ENCODE measurements at regions not wholly inside any gene's neighbourhood (a gene's known extent, or its start where the extent isn't known, plus 50 kb on each side); places are given as distances from the start of the nearest gene placed in this dataset.

- no peak for TF ChIP-seq ZNF248 (tag by site-specific recombination; IDR thresholded peaks at IDR 0.05)
Measured at GRCh38 chr9:103839197-103839596, 254.9 kb upstream of the SMC2 start (continued).

- no peak overlapping the region for H3K4me3 ChIP-seq (ENCODE audit: low read depth, low read length)
- H3K36me3 ChIP-seq (ENCODE audit: control insufficient read depth in 2 of 2, insufficient read depth in 1 of 2, low read length in 2 of 2), result no peaks in the 10 kb centered on the region
- H3K27ac ChIP-seq (ENCODE audit: extremely low read depth, low read depth, low read length), result no peak overlapping the region
- TF ChIP-seq ZNF610 (tag by site-specific recombination; IDR thresholded peaks at IDR 0.05; ENCODE audit: borderline replicate concordance) (no peak), ZNF211 (tag by site-specific recombination; IDR thresholded peaks at IDR 0.05; ENCODE audit: low read depth) (no peak), CTCF (tag by site-specific recombination; IDR thresholded peaks at IDR 0.05) (no peak), MZF1 (tag by site-specific recombination; IDR thresholded peaks at IDR 0.05; ENCODE audit: borderline replicate concordance) (no peak), ZNF830 (tag by site-specific recombination; IDR thresholded peaks at IDR 0.05; ENCODE audit: low read depth) (no peak)
- no peaks in the 10 kb centered on the region for H3K9me3 ChIP-seq (ENCODE audit: control insufficient read depth, insufficient read depth, low read depth, low read length)
- ChIA-PET POLR2A (no interaction called here), CTCF (no interaction called here)
- H3K4me1 ChIP-seq (ENCODE audit: control insufficient read depth, insufficient read depth, low read length), result no peaks in the 10 kb centered on the region
Measured at GRCh38 chr9:103867886-103868285, 226.2 kb upstream of the SMC2 start.

GRCh38 chr9:103872811-103873210 is 221.3 kb upstream of the SMC2 start:
- no peaks in the 10 kb centered on the region for H3K9me3 ChIP-seq (ENCODE audit: control insufficient read depth, insufficient read depth, low read depth, low read length)
- no peak overlapping the region for H3K4me3 ChIP-seq (ENCODE audit: low read depth, low read length)
- H3K36me3 ChIP-seq (ENCODE audit: control insufficient read depth in 2 of 2, insufficient read depth in 1 of 2, low read length in 2 of 2), result no peaks in the 10 kb centered on the region
- POLR2A ChIA-PET, result interaction anchor here (0.6 kb wide), 1 partner anchor 185 kb away, joined by 4 read pairs; no protein-coding TSS in a partner anchor
- no peak overlapping the region for H3K27ac ChIP-seq (ENCODE audit: extremely low read depth, low read depth, low read length)
- TF ChIP-seq, protein P1, sequence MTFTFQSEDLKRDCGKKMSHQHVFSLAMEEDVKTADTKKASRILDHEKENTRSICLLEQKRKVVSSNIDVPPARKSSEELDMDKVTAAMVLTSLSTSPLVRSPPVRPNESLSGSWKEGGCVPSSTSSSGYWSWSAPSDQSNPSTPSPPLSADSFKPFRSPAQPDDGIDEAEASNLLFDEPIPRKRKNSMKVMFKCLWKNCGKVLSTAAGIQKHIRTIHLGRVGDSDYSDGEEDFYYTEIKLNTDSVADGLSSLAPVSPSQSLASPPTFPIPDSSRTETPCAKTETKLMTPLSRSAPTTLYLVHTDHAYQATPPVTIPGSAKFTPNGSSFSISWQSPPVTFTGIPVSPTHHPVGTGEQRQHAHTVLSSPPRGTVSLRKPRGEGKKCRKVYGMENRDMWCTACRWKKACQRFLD (tag by site-specific recombination; IDR thresholded peaks at IDR 0.05), result no peak
- TF ChIP-seq ZBTB17 (tag by site-specific recombination; IDR thresholded peaks at IDR 0.05) (no peak), ZSCAN4 (tag by site-specific recombination; IDR thresholded peaks at IDR 0.05) (no peak), ZNF529 (tag by site-specific recombination; IDR thresholded peaks at IDR 0.05; ENCODE audit: insufficient replicate concordance) (no peak), ZNF155 (tag by site-specific recombination; IDR thresholded peaks at IDR 0.05) (no peak), ZFHX2 (tag by site-specific recombination; conservative IDR thresholded peaks at IDR 0.05) (no peak)
- CTCF ChIA-PET, result no interaction called here
- H3K4me1 ChIP-seq (ENCODE audit: control insufficient read depth, insufficient read depth, low read length), result no peaks in the 10 kb centered on the region

GRCh38 chr9:103881419-103881818 is 212.7 kb upstream of the SMC2 start:
- Histone ChIP-seq H3K27ac (ENCODE audit: extremely low read depth, low read depth, low read length) (no peak overlapping the region), H3K36me3 (ENCODE audit: control insufficient read depth in 2 of 2, insufficient read depth in 1 of 2, low read length in 2 of 2) (no peaks in the 10 kb centered on the region), H3K4me1 (ENCODE audit: control insufficient read depth, insufficient read depth, low read length) (no peaks in the 10 kb centered on the region), H3K9me3 (ENCODE audit: control insufficient read depth, insufficient read depth, low read depth, low read length) (no peaks in the 10 kb centered on the region), H3K4me3 (ENCODE audit: low read depth, low read length) (no peak overlapping the region)
- ChIA-PET POLR2A (no interaction called here), CTCF (no interaction called here)
- no peak for TF ChIP-seq ZNF138 (tag by site-specific recombination; IDR thresholded peaks at IDR 0.05; ENCODE audit: borderline replicate concordance)
- TF ChIP-seq ZNF785 (tag by site-specific recombination; IDR thresholded peaks at IDR 0.05), result no peak
- no peak for TF ChIP-seq ZNF16 (tag by site-specific recombination; IDR thresholded peaks at IDR 0.05; ENCODE audit: low read depth)
- no peak for TF ChIP-seq ZNF654 (tag by site-specific recombination; IDR thresholded peaks at IDR 0.05; ENCODE audit: low read depth)
- no peak for TF ChIP-seq ZBTB44 (tag by site-specific recombination; IDR thresholded peaks at IDR 0.05)
- TF ChIP-seq, protein P2, sequence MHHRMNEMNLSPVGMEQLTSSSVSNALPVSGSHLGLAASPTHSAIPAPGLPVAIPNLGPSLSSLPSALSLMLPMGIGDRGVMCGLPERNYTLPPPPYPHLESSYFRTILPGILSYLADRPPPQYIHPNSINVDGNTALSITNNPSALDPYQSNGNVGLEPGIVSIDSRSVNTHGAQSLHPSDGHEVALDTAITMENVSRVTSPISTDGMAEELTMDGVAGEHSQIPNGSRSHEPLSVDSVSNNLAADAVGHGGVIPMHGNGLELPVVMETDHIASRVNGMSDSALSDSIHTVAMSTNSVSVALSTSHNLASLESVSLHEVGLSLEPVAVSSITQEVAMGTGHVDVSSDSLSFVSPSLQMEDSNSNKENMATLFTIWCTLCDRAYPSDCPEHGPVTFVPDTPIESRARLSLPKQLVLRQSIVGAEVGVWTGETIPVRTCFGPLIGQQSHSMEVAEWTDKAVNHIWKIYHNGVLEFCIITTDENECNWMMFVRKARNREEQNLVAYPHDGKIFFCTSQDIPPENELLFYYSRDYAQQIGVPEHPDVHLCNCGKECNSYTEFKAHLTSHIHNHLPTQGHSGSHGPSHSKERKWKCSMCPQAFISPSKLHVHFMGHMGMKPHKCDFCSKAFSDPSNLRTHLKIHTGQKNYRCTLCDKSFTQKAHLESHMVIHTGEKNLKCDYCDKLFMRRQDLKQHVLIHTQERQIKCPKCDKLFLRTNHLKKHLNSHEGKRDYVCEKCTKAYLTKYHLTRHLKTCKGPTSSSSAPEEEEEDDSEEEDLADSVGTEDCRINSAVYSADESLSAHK (tag by site-specific recombination; IDR thresholded peaks at IDR 0.05), result no peak
- TF ChIP-seq, protein P3, sequence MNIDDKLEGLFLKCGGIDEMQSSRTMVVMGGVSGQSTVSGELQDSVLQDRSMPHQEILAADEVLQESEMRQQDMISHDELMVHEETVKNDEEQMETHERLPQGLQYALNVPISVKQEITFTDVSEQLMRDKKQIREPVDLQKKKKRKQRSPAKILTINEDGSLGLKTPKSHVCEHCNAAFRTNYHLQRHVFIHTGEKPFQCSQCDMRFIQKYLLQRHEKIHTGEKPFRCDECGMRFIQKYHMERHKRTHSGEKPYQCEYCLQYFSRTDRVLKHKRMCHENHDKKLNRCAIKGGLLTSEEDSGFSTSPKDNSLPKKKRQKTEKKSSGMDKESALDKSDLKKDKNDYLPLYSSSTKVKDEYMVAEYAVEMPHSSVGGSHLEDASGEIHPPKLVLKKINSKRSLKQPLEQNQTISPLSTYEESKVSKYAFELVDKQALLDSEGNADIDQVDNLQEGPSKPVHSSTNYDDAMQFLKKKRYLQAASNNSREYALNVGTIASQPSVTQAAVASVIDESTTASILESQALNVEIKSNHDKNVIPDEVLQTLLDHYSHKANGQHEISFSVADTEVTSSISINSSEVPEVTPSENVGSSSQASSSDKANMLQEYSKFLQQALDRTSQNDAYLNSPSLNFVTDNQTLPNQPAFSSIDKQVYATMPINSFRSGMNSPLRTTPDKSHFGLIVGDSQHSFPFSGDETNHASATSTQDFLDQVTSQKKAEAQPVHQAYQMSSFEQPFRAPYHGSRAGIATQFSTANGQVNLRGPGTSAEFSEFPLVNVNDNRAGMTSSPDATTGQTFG (tag by site-specific recombination; IDR thresholded peaks at IDR 0.05; ENCODE audit: borderline replicate concordance), result no peak
- no peak for TF ChIP-seq ZNF701 (tag by site-specific recombination; IDR thresholded peaks at IDR 0.05)
